ENCODE measurements at regions not wholly inside any gene's neighbourhood (a gene's known extent, or its start where the extent isn't known, plus 50 kb on each side); places are given as distances from the start of the nearest gene placed in this dataset.
A peak's percentile ranks its signal among the peaks of the same experiment; 100 is the strongest.
"Not testable (repeated sequence)": the region's sequence is repeated elsewhere in the genome, so short reads cannot be mapped to it uniquely, and the experiment has no call there.

- no peak for DNase-seq
Measured at GRCh38 chr7:13742811-13743210, 246.7 kb downstream of the ETV1 start.

GRCh38 chr7:13743226-13743625 is 246.2 kb downstream of the ETV1 start:
- no peak for DNase-seq

DNA sequence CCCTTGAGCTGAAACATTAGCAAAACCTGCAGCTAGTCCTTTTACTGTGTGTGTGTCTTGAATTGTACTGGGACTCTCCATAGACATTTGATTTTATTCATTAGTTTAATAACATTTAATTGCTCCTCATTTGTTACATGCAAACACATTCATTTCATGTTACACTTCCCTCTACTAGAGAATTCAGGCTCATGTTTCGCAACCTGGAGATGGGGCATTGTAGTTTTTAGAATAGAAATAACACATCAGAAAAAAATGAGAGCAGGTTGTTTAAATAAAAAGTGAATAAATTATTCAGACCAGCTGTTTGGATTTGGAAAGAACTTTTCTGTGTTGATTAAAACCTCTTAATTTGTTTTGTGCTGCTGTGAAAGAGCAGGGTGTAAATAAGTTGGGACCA is 243.9 kb downstream of the ETV1 start:
- DNase-seq: no peak

DNA sequence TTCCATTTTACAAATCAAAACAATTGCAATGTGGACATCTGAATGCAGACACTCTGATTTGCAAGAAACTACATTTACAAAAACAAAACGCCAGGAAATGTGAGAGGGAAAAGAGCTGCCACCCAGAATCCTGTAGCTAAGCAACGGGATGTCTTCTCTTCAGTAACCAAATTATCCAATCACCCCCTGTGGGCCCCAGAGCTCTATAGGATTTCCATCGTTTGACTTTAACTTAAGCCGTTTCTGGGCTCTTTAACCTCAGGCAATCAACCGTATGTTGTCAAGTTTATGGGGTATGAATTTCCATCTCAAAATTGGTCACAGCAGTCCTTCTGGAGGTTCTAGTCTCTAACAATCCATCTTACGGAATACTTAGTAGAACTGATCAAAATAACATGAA is 240.5 kb downstream of the ETV1 start:
- DNase-seq: no peak

DNA sequence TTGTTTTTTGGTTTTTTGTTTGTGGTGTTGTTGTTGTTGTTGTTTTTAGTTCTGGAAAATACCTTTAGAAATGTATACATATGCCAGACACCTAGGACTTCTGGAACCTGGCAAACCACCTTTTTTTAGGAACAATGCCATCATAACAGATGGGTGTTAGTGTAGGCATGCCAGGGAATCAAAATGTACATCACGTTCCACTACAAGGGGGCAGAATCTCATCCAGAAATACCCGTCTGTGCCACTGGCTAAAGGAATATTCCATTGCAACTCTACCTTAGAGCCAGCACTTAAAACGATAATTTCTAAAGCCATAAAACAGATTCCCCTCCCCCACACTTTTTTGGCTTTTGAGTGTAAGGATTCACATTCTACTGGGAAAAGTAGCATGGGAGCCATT is 239.8 kb downstream of the ETV1 start:
- no peak for DNase-seq

DNA sequence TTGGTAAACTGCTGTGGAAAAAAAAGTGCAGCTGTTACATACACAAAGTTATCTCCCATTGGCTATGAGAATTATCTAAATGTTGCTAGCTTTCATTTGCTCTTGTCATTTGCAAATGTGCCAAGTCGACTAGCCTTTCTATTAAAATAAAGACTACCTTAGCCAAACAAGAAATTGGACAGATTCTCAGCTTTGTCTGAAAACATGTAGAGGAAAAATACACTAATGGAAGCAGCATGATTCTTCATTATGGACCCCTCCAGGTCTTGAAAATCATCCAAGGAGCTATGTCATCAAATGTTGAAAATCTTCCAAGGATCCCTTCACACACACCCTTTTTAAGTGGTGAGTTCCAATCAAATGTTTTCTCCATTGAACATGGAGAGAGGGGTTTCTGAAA is 237.7 kb downstream of the ETV1 start:
- DNase-seq: no peak

DNA sequence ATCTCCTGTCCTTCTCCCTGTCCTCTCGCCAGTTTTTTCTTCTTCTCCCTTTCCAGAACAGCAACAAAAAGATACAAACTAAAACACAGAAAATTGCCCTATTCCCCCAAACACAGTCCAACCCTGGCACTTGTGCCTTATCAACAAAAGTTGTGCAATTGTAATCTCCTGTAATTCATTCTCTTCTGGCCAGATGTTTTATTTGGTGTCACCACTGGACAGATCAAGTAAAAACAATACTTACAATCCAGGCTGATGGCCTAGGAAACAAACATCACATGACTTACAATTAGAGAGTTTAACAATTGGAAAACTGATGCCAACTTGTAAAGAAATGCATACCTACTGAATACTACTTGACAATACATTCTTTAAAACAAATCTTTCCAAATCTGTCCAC is 231.6 kb downstream of the ETV1 start:
- no peak for DNase-seq

DNA sequence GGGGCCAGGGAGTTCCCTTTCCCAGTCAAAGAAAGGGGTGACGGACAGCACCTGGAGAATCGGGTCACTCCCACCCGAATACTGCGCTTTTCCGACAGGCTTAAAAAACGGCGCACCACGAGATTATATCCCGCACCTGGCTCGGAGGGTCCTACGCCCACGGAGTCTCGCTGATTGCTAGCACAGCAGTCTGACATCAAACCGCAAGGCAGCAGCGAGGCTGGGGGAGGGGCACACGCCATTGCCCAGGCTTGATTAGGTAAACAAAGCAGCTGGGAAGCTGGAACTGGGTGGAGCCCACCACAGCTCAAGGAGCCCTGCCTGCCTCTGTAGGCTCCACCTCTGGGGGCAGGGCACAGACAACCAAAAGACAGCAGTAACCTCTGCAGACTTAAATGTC is 223.6 kb downstream of the ETV1 start:
- not testable (repeated sequence) for DNase-seq

DNA sequence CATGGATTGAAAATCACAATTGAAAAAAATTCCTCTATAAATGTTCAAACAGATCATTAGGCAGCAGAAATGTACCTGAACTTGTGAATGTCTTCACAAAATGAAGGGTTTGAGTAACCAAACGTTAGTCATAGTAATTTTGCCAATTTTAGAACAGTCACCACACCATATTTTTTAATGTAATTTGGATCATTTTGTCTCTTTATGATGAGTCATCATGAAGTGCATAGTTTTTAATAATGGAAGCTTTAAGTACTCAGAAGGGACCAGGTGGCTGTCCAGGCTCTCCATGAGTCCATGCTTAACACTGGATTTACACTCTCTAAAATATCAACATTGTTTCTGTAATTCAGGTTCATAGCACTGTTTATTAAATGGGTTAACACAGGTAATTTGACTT is 219.2 kb downstream of the ETV1 start:
- DNase-seq: no peak

DNA sequence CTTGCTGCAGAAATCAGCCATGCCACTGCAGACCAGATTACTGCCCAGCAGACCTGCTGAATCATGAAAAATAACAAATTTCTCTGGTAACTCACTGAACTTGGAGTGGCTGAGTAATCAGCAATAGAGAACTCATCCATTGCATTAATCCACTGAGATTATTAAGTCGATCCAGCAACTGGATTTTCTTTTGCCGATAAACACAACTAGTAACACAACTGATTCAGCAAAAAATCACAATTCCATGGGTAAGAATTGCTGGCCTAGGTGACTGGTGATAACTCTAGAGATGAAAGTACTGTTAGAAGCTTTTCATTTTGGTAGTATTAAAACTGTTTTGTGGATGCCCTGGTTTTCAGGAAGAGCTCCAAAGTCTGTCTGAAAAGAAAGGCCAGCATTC is 214.5 kb downstream of the ETV1 start:
- no peak for DNase-seq

- no peak for DNase-seq
Measured at GRCh38 chr7:13777242-13777641, 212.2 kb downstream of the ETV1 start.

DNA sequence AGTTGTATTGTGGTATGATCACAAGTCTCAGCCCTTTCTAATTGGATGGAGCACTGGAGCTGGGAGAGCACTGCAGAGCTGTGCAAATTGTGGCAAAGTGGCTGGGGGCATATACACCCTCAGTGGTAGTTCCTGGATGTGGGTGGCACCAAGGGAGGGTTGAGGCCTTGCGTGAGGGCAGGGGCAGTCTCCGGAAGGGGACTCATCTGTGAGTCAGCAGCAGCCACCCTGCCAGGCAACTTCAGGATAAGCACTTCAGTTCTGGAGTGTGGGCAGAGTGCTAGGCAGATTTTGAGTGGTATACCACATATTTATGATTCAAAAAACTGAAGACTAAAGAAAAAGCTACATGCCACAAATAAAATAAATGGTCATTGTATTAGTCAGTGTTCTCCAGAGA is 210.5 kb downstream of the ETV1 start:
- DNase-seq: peak; percentile 17

GRCh38 chr7:13790611-13791010 is 198.9 kb downstream of the ETV1 start:
- no peak for DNase-seq

DNA sequence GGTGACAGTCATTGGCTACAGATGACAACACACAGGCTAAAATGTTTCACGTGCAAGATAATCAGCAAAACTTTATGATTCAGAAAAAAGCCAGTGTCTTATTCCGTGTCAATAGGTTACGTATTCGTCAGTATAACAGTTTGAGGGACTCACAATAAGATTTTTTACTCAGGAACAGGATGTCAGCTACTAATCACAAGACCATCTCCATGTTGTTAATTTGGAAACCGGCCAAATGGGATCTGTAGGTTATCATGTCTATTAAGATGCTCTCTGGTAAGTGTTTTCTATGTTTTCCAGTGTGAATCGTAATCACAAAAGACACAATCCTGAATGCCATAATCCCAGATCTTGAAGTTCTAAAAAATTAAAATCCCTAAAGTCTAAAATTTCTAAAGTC is 197.3 kb downstream of the ETV1 start:
- no peak for DNase-seq

DNA sequence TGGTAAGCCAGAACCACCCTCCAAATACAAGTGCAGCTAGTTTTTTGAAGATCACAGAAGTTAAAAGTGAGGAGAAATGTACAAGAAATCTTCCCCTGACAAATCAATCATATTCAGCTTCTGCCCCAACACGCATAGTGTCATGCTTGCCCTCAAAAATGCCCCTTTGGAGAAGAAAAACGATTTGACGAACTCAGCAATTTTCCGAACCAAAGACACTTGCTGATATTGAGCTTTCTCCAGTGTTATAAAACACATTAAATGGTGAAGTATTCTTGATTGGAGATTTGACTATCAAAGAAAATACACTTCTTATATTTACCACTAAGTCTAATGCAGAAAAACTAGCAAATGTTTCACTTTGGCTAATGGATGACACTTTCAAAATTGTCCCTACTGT is 195.5 kb downstream of the ETV1 start:
- DNase-seq: no peak

- no peak for DNase-seq
Measured at GRCh38 chr7:13794581-13794980, 194.9 kb downstream of the ETV1 start.

- no peak for DNase-seq
Measured at GRCh38 chr7:13797545-13797944, 191.9 kb downstream of the ETV1 start.

DNA sequence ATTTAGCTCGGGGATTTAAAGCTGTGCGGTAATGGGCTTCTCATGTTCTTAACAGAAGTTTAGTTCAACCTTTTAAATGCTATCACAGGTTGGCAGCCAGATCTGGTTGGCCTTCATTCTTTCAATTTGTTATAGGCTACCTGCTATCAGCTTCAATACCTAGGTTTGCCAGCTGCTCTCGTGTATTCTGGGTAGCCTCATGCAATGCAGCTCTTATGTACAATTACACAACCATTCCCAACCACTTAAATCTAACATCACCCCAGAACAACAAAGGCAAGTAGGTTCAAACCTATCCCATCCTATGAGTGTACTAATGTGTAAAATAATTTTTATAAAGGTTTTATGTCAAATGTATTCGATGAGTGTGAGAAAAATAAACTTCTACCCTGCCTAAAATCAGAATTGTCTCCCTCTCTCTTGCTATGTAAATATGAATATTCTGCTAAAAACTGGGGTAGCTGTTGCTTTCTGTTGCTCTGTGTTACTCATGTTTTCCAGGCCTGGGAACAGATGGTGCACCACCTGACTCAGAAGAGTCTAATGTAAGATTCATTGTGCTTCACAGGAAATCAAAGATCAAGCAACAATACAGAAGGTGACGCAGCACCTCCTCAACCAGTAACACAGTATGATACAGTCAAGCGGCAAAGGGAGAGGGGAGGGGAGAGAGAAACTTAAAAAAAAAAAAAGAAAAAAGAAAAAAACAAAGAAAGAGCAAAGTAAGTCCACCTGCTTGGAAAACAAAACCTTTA is 188.6 kb downstream of the ETV1 start:
- DNase-seq: no peak

DNA sequence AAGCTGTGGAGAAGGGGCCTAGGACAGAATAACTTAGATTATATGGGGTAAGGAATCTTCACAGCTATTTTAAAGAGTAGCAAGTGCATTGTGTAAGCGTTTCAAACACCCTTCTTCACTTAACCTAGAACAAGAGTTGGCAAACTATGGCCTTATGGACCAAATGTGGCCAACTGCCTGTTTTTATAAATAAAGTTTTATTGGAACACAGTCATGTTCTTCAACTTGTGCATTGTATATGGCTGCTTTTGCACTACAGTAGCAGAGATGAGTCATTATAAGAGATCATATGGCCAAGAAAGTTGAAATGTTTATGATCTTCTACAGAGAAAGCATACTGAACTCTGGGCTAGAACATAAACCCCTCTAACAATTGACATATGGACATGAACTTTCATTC is 187.8 kb downstream of the ETV1 start:
- no peak for DNase-seq

DNA sequence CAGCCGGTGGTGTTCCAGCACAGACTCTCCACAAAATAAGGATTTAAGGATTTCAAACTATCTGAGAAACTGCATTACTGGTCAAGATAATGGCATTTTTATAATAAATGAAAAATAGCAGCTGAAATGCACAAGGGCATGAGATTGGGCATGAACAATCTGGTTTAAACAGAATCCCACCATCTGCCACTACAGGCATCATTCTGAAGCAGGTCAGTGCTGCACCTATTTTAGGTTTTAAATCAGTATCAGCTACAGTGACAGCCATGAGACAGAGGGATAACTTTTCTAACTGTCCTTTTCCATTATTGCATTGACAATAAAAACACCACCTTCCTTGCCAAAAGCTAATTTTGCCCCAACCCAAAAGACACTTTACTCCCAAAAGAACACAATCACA is 186.8 kb downstream of the ETV1 start:
- no peak for DNase-seq

- DNase-seq: no peak
Measured at GRCh38 chr7:13803134-13803533, 186.3 kb downstream of the ETV1 start.

DNA sequence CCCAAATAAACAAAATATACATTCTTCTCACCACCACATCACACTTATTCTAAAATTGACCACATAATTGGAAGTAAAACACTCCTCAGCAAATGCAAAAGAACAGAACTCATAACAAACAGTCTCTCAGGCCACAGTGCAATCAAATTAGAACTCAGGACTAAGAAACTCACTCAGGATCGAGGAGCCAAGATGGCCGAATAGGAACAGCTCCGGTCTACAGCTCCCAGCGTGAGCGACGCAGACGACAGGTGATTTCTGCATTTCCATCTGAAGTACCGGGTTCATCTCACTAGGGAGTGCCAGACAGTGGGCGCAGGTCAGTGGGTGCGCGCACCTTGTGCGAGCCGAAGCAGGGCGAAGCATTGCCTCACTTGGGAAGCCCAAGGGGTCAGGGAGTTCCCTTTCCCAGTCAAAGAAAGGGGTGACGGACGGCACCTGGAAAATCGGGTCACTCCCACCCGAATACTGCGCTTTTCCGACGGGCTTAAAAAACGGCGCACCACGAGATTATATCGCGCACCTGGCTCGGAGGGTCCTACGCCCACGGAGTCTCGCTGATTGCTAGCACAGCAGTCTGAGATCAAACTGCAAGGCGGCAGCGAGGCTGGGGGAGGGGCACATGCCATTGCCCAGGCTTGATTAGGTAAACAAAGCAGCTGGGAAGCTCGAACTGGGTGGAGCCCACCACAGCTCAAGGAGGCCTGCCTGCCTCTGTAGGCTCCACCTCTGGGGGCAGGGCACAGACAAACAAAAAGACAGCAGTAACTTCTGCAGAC is 183.2 kb downstream of the ETV1 start:
- DNase-seq: not testable (repeated sequence)

DNA sequence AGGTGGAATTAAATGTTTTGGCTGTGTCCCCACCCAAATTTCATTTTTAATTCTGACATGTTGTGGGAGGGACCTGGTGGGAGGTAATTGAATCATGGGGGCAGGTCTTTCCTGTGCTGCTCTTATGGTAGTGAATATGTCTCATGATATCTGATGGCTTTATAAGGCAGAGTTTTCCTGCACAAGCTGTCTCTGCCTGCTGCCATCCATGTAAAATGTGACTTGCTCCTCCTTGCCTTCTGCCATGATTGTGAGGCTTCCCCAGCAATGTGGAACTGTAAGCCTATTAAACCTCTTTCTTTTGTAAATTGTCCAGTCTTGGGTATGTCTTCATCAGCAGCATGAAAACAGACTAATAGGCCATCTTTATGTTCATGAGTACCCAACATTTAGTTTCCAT is 172.2 kb downstream of the ETV1 start:
- DNase-seq: not testable (repeated sequence)

DNA sequence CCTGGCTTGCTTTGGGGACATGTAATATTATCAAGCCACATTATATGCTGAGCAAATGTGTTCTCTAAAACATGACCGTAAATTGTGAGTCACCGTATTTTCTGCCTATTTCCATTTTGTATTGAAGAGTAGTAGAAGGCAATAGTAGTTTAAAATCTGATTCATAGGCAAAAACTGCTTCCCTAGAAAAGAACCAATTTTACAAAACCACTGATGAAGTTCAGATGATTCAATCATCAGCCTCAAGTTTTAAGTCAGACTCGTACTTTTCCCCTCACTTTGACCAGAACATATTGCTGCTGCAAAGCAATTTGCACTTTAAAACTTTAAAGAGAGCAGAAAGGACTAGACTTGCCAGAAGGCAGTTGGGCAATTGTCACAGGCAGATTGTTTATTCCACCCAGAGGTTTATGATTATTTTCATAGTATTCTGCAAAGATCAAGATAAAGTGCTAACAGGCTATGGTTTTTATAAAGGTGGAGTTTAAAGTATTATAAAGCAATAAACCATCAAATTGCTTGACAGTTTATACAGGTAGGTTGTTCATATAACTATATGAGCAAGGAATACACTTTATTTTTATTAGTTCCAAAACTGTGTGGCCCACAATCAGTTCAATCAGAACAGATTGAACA is 168.2 kb downstream of the ETV1 start:
- DNase-seq: no peak
